ENCODE measurements at regions not wholly inside any gene's neighbourhood (a gene's known extent, or its start where the extent isn't known, plus 50 kb on each side); places are given as distances from the start of the nearest gene placed in this dataset.
"Not testable (repeated sequence)": the region's sequence is repeated elsewhere in the genome, so short reads cannot be mapped to it uniquely, and the experiment has no call there.

DNA sequence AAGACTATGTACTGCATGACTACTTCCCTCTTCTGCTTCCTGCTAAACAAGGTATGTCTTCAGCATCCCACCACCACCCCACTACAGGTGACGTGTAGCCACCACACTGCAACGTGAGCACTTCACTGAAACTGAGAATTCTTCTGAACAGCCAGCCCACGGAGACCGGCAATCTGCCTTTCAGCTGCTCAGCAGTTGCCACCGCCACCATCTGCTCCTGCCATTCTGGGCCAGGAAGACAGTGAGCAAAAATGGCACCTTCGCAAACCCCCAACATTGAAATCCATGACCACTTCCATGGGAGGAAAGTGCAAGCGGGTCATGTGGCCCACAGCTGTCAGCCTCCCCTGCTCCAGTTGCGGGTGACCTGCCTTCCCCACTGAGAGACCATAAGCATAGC, 443.4 kb upstream of the ST8SIA4 start:
- no peaks in the 10 kb centered on the region for H3K27me3 ChIP-seq (ENCODE audit: control insufficient read depth, insufficient read depth, low read length)
- no peak overlapping the region for H3K9ac ChIP-seq (ENCODE audit: low read length in 3 of 3)
- H3K4me3 ChIP-seq (ENCODE audit: low read length in 3 of 3): no peak overlapping the region
- H3K27ac ChIP-seq (ENCODE audit: low read depth in 2 of 2, low read length in 2 of 2): no peak overlapping the region
- H3K4me1 ChIP-seq (ENCODE audit: control insufficient read depth in 2 of 3, insufficient read depth in 2 of 3, low read depth in 1 of 3, low read length in 3 of 3): no peaks in the 10 kb centered on the region
- H3K9me3 ChIP-seq (ENCODE audit: control insufficient read depth in 2 of 3, insufficient read depth in 1 of 3, low read length in 3 of 3): no peaks in the 10 kb centered on the region
- TF ChIP-seq, protein P1, sequence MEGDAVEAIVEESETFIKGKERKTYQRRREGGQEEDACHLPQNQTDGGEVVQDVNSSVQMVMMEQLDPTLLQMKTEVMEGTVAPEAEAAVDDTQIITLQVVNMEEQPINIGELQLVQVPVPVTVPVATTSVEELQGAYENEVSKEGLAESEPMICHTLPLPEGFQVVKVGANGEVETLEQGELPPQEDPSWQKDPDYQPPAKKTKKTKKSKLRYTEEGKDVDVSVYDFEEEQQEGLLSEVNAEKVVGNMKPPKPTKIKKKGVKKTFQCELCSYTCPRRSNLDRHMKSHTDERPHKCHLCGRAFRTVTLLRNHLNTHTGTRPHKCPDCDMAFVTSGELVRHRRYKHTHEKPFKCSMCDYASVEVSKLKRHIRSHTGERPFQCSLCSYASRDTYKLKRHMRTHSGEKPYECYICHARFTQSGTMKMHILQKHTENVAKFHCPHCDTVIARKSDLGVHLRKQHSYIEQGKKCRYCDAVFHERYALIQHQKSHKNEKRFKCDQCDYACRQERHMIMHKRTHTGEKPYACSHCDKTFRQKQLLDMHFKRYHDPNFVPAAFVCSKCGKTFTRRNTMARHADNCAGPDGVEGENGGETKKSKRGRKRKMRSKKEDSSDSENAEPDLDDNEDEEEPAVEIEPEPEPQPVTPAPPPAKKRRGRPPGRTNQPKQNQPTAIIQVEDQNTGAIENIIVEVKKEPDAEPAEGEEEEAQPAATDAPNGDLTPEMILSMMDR (IDR thresholded peaks at IDR 0.05; ENCODE audit: borderline replicate concordance, extremely low read depth, insufficient read depth): no peak
- H3K36me3 ChIP-seq (ENCODE audit: control insufficient read depth in 2 of 3, insufficient read depth in 3 of 3, low read length in 3 of 3): no peaks in the 10 kb centered on the region
- no peak for FAIRE-seq
- intact Hi-C loops (cut with DNase I): no loop called here
- no peak for DNase-seq

DNA sequence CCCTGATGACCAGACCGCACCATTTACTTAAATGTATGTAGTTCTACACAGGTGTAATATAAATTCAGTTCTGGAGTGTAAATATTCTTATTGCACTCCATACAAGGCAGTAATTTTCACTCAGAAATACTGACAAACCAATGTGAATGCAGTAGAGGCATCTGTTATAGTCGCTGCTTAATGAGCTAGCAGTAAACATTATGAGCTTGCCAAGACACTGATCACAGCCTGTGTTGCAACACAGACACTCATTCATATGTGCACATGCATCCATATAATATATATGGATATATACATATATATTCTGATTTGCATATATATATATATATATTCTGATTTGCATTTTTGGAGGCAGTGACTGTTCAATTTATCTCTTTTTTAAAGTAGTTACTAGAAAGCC, 435.1 kb upstream of the ST8SIA4 start:
- H3K36me3 ChIP-seq (ENCODE audit: control insufficient read depth in 2 of 3, insufficient read depth in 3 of 3, low read length in 3 of 3): no peaks in the 10 kb centered on the region
- H3K27ac ChIP-seq (ENCODE audit: low read depth in 2 of 2, low read length in 2 of 2): no peak overlapping the region
- no peaks in the 10 kb centered on the region for H3K9me3 ChIP-seq (ENCODE audit: control insufficient read depth in 2 of 3, insufficient read depth in 1 of 3, low read length in 3 of 3)
- H3K27me3 ChIP-seq (ENCODE audit: control insufficient read depth, insufficient read depth, low read length): no peaks in the 10 kb centered on the region
- no peak overlapping the region for H3K4me3 ChIP-seq (ENCODE audit: low read length in 3 of 3)
- TF ChIP-seq, protein P1 (IDR thresholded peaks at IDR 0.05; ENCODE audit: borderline replicate concordance, extremely low read depth, insufficient read depth): no peak
- DNase-seq: no peak
- no peak overlapping the region for H3K9ac ChIP-seq (ENCODE audit: low read length in 3 of 3)
- intact Hi-C loops (cut with DNase I): no loop called here
- H3K4me1 ChIP-seq (ENCODE audit: control insufficient read depth in 2 of 3, insufficient read depth in 2 of 3, low read depth in 1 of 3, low read length in 3 of 3): no peaks in the 10 kb centered on the region
- no peak for FAIRE-seq

- no peaks in the 10 kb centered on the region for H3K27me3 ChIP-seq (ENCODE audit: control insufficient read depth, insufficient read depth, low read length)
- no peak for FAIRE-seq
Observed at GRCh38 chr5:101327816-101328215, 424.7 kb upstream of the ST8SIA4 start.

GRCh38 chr5:101326766-101327165, 423.7 kb upstream of the ST8SIA4 start:
- TF ChIP-seq, protein P1 (IDR thresholded peaks at IDR 0.05; ENCODE audit: borderline replicate concordance, extremely low read depth, insufficient read depth): no peak
- no peaks in the 10 kb centered on the region for H3K27me3 ChIP-seq (ENCODE audit: control insufficient read depth, insufficient read depth, low read length)
- H3K9ac ChIP-seq (ENCODE audit: low read length in 3 of 3): no peak overlapping the region
- H3K27ac ChIP-seq (ENCODE audit: low read depth in 2 of 2, low read length in 2 of 2): no peak overlapping the region
- H3K36me3 ChIP-seq (ENCODE audit: control insufficient read depth in 2 of 3, insufficient read depth in 3 of 3, low read length in 3 of 3): no peaks in the 10 kb centered on the region
- no peak overlapping the region for H3K4me3 ChIP-seq (ENCODE audit: low read length in 3 of 3)
- intact Hi-C loops (cut with DNase I): no loop called here
- FAIRE-seq (no peak), DNase-seq (no peak)
- H3K4me1 ChIP-seq (ENCODE audit: control insufficient read depth in 2 of 3, insufficient read depth in 2 of 3, low read depth in 1 of 3, low read length in 3 of 3): no peaks in the 10 kb centered on the region
- H3K9me3 ChIP-seq (ENCODE audit: control insufficient read depth in 2 of 3, insufficient read depth in 1 of 3, low read length in 3 of 3): no peaks in the 10 kb centered on the region

More at GRCh38 chr5:101327816-101328215, 424.7 kb upstream of the ST8SIA4 start:
- H3K9me3 ChIP-seq (ENCODE audit: control insufficient read depth in 2 of 3, insufficient read depth in 1 of 3, low read length in 3 of 3): no peaks in the 10 kb centered on the region
- H3K4me1 ChIP-seq (ENCODE audit: control insufficient read depth in 2 of 3, insufficient read depth in 2 of 3, low read depth in 1 of 3, low read length in 3 of 3): no peaks in the 10 kb centered on the region
- intact Hi-C loops (cut with DNase I): no loop called here
- TF ChIP-seq, protein P1 (IDR thresholded peaks at IDR 0.05; ENCODE audit: borderline replicate concordance, extremely low read depth, insufficient read depth): no peak
- no peak overlapping the region for H3K4me3 ChIP-seq (ENCODE audit: low read length in 3 of 3)
- DNase-seq: no peak
- no peaks in the 10 kb centered on the region for H3K36me3 ChIP-seq (ENCODE audit: control insufficient read depth in 2 of 3, insufficient read depth in 3 of 3, low read length in 3 of 3)
- H3K27ac ChIP-seq (ENCODE audit: low read depth in 2 of 2, low read length in 2 of 2): no peak overlapping the region
- H3K9ac ChIP-seq (ENCODE audit: low read length in 3 of 3): no peak overlapping the region

DNA sequence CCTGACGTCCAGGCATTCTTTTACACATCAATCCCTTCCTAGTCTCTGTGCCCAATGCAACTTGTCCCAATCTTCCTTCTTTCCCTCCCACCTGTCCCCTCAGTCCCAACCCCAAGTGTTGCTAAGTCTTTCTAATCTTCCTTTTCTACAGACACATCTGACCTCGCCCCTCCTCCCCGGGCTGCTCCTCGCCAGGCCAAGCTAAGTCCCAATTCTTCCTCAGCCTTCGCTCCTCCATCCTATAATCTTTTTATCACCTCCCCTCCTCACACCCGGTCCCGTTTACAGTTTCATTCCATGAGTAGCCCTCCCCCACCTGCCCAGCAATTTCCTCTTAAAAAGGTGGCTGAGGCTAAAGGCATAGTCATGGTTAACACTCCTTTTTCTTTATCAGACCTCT, 413.3 kb upstream of the ST8SIA4 start:
- intact Hi-C loops (cut with DNase I); H3K9me3 ChIP-seq (ENCODE audit: control insufficient read depth in 2 of 3, insufficient read depth in 1 of 3, low read length in 3 of 3); H3K9ac ChIP-seq (ENCODE audit: low read length in 3 of 3); DNase-seq; H3K4me1 ChIP-seq (ENCODE audit: control insufficient read depth in 2 of 3, insufficient read depth in 2 of 3, low read depth in 1 of 3, low read length in 3 of 3); H3K36me3 ChIP-seq (ENCODE audit: control insufficient read depth in 2 of 3, insufficient read depth in 3 of 3, low read length in 3 of 3); H3K4me3 ChIP-seq (ENCODE audit: low read length in 3 of 3); H3K27ac ChIP-seq (ENCODE audit: low read depth in 2 of 2, low read length in 2 of 2); H3K27me3 ChIP-seq (ENCODE audit: control insufficient read depth, insufficient read depth, low read length); FAIRE-seq: not testable (repeated sequence)
